NCI-H510A (cell line): ENCODE measurements at regions not wholly inside any gene's neighbourhood (a gene's known extent, or its start where the extent isn't known, plus 50 kb on each side); places are given as distances from the start of the nearest gene placed in this dataset.
"Not testable (repeated sequence)": the region's sequence is repeated elsewhere in the genome, so short reads cannot be mapped to it uniquely, and the experiment has no call there.

Experiments
- DNase-seq: peaks from one replicate; lab custom pipeline; 2025; lab: John Stamatoyannopoulos, UW

DNA sequence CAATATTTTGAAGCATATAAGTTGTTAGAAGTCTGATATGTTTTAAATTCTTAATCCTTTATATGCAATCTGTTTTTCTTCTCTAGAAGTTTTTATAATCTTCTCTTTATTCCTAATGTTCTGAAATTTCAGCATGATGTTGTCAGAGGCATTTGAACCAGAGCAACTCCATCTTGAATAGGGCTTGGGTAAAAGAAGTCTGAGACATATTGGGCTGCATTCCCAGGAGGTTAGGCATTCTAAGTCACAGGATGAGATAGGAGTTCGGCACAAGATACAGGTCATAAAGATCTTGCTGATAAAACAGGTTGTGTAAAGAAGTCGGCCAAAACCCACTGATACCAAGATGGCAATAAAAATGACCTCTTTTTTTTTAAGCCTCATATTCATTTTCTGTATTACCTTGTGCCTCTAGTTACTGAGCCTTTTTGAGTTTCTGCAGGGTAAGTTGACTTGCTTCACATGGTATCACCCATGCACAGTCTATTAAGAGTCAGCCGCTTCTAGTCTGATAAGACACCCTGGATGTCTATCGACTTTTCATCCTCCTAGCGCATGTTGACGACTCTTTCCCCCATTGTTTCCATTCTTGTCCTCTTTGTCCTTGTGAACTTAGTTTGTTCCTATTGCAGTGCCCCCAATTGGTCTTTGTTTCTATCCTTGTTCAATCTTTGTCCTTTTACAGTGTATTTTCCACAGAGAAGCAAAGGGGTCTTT, 80.8 kb upstream of the RNU6-1 start:
- DNase-seq, result no peak

DNA sequence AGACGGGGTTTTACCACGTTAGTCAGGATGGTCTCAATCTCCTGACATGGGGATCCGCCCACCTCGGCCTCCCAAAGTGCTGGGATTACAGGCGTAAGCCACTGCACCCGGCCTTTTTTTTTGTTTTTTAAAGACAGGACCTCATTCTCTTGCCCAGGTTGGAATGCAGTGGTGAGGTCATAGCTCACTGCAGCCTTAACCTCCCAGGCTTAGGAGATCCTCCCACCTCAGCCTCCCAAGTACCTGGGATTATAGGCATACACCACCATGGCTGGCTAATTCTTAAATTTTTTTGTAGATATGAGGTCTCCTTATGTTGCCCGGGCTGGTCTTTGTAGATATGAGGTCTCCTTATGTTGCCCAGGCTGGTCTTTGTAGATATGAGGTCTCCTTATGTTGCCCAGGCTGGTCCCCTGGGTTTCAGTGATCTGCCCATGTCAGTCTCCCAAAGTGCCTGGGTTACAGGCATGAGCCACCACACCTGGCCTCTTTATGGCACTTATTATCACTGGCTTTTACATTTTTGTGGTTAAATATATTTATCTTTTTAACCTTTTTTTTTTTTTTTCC, 82.3 kb upstream of the RNU6-1 start:
- no peak for DNase-seq

DNA sequence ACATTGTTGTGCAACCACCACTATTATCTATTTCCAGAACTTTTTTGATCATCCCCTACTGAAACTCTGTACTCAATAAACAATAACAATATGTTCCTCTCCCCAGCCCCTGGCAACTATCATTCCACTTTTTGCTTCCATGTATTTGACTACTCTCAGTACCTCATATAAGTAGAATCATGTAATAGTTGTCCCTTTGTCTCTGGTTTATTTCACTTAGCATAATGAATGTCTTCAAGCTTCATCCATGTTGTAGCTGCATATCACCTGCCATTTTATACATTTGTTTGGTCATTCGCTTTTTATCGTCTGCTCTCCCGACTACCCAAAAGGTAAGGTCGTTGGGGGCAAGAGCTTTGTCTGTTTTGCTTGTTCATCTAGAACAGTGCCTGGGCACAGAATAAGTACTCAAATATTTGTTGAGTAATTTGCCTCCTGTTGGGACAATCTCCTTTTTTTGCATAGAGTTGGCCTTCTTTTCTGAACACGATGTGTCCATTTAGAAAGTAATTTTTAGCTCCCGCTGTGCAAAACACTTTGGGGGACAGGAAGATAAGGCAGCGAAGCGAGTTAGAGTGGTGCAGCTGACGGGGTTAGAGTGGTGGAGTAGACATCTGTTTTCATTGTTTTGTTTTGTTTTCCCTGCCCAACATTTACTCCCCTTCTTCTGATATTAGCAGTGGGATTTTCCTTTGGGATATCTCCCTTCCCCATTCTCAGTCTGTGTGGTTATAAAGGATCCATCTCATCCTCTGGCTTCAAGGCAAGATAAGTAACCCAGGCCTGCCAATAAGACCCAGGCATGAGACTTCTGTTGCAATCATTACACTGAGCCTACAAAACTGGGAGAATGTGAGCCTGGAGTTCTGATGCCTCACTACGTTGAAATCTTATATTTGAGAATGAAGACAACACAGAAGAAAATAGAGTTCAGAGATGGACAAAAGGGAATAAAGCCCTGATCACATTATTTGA, 83.4 kb upstream of the RNU6-1 start:
- no peak for DNase-seq

DNA sequence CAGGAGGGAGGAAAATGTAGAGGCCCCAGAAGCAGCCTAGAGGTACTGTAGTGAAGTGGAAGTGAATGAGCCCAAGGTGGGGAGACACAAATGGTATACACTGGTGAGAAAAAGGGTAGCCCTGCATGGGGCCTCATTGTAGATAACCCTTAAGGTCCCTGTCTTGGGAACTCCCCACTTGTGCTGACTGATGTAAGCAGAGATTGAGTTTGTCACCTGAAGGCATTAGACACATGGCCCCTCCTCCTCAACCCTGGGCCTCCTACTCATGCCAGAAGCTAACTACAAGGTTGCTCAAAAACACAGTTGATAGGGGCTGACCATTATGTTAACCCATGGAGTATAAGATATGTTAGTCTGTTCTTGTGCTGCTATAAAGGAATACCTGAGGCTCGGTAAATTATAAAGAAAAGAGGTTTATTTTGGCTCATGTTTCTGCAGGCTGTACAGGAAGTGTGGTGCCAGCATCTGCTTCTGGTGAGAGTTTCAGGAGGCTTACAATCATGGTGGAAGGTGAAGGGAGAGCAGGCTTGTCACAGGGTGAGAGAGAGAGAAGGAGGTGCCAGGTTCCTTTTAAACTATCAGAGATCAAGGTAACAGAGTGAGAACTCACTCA, 84.6 kb upstream of the RNU6-1 start:
- no peak for DNase-seq

DNA sequence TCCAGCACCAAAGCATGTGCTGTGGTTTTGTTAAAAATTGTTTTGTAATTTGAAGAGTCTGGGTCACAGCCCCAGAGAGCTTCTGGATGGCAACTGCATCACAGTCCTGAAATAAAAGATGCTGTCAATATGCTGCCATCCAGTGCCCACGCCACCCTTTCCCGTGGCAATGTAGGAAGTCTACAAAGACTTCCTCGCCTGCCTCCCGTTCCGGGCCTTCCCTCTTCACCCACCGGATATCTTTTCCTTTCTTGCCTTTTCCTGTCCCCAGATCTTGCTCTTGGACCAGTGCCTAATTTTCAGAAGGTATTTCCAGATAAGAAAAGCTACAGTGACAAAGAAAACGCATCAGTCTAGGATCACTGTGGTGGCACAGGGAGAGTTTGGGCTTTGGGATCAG, 85.3 kb upstream of the RNU6-1 start:
- DNase-seq, result no peak

DNA sequence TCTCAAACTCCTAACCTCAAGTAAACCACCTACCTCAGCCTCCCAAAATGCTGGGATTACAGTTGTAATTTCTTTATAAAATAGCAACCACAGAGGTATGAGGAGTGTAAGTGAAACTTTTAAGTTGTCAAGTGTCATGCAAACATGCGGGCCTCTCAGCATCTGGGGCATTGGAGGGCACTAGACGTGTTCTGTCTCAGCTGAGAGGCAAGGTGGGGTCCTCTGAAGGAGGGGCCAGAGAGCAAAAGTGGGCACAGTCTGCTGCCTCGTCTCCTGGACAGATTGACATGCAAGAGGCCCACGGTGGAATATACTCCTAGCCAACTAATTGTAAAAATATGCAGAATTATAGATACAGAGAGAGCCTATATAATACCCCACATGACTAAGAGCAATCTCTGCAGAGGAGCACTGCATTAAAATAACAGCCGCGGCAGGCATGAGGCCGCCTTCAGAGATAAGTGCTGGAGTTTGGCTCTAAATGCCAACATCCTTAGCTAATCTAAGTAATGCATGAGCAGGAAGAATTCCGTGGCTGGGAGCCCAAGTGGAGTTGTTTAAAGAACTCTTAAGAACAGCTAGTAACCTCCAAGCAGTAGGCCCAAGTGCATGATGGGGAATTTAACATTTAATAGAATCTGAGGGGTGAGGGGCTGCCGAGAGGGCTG, 87.8 kb upstream of the RNU6-1 start:
- no peak for DNase-seq

DNA sequence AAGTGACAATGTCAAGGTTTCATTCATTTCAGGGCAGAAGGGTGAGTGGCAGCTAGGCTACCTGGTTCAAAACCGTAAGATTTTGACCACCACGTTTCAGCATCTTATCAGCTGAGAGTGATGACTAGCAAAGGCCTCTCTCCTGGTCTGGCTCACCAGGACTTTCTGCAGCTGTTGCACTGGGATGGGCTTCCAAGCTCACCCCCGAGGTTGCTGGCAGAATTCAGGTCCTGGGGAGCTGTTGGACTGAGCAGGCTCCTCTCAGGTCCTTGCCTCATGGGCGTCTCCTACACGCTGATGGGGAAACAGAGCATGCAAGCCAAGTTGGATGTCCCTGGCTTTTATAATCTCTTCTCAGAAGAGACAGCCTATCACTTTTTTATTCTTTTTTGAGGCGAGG, 88.8 kb upstream of the RNU6-1 start:
- DNase-seq, result no peak

DNA sequence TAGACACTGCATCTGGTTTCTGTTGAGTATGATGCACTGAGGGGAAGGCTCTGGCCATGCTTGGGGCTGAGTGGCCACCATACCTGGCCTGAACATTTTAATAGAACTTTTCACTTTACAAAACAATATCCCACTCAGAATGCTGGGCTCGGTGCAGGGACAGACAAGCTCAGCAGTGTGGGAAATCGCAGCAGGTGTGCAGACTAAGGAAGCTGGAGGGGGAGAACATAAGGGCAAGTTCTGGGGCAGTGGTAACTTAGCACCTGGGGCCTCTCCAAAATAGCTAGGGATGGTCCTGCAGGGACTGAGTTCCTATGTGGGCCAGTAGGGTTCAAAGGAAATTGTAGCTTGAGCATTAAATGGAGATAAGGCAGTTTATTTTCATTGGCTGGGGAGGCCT, 90.9 kb upstream of the RNU6-1 start:
- DNase-seq, result no peak

DNA sequence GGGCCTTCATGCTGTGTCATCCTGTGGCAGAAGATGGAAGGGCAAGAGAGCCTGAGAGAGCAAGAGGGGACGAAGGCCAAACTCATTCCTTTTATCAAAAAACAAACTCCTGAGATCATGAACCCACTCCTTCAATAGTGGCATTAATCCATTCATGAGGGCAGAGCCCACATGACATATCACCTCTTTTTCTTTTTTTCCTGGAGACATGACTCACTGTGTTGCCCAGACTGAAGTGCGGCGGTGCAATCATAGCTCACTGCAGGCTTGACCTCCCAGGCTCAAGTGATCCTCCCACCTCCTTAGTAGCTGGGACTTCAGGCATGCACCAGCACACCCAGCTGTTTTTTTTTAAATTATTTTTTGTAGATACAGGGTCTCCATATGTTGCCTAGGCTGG, 92.0 kb upstream of the RNU6-1 start:
- no peak for DNase-seq

DNA sequence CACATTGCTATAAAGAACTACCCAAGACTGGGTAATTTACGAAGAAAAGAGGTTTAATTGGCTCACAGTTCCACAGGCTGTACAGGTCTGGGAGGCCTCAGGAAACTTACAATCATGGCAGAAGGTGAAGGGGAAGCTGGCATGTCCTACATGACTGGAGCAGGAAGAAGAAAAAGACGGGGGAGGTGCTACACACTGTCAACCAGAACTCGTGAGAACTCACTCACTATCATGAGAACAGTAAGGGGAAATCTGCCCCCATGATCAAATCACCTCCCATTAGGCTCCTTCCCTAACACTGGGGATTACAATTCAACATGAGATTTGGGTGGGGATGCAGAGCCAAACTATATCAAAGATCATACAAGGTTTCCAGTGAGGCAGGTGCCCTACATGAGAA, 94.3 kb upstream of the RNU6-1 start:
- DNase-seq, result not testable (repeated sequence)

DNA sequence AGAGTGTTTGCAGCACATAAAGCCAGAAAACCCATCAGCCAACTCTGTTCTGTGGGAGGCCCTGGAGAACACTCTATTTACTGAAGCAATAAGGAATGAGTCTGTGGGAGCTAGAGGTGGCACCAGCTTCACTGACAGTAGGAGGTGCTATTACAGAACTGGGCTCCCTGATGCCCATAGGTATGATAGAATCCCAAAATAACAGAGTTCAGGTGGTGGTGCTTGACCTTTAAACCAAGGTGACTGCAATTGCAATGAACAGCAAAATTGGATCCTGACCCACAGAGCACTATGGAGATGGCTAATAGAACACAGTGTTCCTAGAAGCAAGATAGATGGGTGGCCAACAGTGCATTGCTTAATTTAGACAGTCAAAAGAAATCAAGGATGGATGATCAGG, 95.4 kb upstream of the RNU6-1 start:
- no peak for DNase-seq

DNA sequence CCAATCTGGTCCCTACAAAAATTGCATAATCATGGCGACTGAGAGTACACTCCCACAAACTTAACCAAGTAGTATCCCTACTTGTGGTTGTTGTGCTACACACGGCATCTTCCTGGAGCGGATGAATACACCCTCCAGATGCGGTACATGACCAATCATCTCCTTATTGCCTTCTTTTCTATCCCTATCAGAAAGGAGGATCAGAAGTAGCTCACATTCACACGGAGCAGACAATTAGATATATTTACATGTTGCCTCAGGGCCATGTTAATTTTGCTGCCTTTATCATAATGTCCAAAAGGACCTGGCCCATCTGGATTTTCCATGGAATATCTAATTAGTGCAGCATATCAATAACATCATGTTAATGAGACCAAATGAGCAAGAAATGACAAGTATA, 96.4 kb upstream of the RNU6-1 start:
- no peak for DNase-seq

DNA sequence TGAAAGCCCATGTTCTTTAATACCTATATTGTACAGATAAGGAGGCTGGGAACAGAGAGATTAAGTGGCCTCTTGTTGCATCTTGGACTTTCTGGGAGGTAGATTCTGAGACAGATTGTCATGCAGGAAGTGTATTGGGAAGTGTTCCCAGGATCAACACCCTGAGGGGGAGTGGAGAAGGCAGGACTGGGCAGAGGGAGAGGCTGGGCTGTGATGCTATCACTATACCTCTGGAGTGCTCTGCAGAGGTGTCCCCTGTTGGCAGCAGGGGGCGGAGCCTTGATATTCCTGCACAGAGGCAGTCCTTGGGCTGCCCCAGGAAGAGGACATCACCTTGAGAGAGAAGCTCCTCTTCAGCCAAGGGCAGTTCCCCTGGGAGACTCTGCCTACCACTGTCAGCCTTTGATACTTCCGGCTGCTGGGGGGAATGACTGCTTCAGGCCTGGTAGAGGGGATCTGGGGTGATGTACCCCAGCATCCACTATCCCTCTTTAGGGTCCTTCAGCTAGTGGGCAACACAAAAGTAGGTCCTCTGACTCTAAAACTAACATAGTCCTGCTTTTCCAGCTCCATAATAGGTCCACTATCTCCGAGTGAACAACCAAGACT, 97.4 kb upstream of the RNU6-1 start:
- DNase-seq, result no peak

DNA sequence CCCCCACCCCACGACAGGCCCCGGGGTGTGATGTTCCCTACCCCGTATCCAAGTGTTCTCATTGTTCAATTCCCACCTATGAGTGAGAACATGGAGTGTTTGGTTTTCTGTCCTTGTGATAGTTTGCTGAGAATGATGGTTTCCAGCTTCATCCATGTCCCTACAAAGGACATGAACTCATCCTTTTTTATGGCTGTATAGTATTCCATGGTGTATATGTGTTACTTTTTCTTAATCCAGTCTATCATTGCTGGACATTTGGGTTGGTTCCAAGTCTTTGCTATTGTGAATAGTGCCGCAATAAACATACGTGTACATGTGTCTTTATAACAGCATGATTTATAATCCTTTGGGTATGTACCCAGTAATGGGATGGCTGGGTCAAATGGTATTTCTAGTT, 99.3 kb upstream of the RNU6-1 start:
- DNase-seq, result not testable (repeated sequence)

DNA sequence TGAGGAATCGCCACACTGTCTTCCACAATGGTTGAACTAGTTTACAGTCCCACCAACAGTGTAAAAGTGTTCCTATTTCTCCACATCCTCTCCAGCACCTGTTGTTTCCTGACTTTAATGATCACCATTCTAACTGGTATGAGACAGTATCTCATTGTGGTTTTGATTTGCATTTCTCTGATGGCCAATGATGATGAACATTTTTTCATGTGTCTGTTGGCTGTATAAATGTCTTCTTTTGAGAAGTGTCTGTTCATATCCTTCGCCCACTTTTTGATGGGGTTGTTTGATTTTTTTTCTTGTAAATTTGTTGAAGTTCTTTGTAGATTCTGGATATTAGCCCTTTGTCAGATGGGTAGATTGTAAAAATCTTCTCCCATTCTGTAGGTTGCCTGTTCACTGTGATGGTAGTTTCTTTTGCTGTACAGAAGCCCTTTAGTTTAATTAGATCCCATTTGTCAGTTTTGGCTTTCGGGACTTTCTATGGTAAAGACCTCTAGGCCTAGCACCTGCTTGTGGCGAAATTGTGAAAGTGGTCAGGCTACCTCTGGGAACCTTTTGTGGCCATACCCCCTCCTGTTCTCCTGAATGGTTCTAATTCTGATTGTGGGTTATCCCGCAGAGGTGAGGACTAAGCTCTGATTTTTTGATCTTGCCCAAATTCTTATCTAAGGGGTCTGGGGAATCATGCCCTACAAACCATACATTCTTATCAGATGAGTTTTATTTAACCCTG, 99.9 kb upstream of the RNU6-1 start:
- DNase-seq, result not testable (repeated sequence)

DNA sequence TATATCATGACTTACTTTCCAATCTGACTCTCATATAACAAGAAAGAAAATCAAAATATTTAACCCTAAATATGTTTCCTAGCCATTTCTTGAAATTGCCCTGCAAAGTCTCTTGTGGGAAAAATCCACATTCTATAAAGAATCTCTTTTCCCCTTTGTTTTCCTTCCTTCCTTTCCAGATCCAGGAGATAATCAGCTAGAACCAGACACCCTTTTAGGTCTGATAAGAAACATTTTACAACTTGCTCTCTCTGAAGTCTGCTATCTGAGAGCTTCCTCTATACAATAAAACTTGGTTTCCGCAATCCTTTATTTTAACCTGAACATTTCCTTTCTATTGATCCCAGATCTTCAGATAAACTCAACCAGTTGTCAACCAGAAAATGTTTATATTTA, 100.5 kb upstream of the RNU6-1 start:
- DNase-seq, result no peak

DNA sequence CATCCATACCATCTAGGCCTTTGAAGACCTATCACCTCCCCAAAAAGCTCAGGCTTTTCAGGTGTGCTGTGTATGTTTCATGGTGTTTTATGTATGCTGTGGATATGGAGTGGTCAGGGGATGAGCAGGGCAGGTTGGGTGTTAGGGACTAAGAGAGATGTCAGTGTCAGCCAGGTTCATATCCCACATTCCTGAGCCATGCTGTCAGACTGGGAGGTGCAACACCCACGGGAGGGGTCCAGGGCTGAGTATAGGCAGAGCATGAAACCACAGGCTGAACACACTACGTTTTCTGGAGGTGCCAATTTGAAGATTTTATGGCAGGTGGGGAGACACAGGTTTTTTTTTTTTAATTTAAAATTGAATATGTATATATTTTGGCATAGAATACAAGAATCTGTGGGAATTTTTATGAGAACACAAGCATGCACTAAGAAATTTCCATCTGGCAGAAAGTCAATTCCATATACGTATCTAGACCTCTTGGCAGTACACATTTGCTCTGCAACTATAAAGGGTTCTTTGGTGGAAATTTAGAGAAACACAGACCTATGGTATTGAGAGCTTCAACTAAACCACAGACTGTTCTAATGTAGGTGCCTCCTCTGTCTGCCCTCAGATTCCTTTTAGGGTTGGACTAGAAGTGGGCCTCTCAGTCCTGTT, 101.9 kb upstream of the RNU6-1 start:
- DNase-seq, result no peak

DNA sequence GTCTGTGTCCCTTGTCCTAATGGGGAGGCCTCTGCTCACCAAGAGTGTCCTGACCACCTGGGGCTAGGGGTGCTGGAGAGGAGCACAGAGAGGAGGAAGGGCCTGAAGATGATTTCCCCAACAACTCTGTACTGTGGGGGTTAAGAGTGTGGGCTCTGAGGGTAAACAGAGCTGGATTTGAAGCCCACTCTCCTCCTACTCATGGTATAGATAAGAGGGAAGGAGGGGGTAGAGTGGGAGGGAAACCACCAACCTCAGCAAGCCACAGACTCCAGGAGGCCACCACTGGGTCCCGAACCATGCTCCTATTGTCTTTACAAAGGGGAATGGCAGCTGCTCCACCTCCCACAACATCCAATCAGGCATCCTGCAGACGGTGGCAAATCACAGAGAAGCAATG, 103.6 kb upstream of the RNU6-1 start:
- no peak for DNase-seq

DNA sequence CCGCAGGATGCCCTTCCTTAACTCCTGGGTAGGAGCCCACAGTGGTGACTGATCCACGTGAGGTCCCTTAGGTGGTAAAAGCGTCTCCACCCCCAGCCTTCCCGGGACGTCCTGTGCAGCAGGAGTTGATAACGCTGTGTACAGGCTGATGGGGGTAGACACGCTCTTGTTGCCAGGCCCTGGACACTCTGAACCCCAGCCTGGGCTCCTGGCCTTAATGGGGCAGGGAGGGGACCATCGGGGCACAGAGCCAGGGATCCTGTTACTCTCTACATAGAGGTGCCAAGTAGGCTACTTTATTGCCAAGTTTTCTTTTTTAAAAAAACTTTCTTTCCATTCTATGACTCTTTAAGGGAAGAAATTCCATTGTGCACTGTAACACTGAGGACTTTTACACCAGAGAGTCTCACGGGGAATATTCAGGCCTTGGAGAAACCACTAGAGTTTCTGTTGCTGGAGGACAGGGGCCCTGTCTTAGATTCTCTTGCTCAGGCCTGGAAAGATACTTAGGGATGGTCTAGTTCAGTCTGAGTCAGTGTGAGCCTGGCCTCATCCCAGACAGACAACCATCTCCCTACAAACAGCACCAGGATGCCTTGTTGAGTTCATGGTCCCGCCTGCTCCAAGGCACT, 104.3 kb upstream of the RNU6-1 start:
- no peak for DNase-seq

DNA sequence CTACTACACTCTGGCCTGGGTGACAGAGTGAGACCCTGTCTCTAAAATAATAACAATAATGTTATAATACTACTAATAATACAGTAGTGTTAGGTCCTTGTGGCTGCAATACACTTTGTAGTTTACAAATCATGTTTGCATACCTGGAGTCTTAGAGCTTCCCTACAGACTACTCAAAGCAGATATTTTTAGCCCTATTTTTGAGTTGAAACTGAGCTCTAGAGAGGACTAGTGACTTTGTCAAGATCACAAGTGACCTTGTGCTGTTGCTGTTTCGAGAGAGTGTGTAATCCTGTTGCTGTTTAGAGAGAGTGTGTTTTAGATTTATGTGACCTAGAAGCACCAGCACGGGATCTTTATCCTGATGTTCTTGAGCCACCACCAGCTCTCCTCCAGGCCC, 105.3 kb upstream of the RNU6-1 start:
- DNase-seq, result no peak
